ENCODE measurements at regions not wholly inside any gene's neighbourhood (a gene's known extent, or its start where the extent isn't known, plus 50 kb on each side); places are given as distances from the start of the nearest gene placed in this dataset.

- TF ChIP-seq, protein P1, sequence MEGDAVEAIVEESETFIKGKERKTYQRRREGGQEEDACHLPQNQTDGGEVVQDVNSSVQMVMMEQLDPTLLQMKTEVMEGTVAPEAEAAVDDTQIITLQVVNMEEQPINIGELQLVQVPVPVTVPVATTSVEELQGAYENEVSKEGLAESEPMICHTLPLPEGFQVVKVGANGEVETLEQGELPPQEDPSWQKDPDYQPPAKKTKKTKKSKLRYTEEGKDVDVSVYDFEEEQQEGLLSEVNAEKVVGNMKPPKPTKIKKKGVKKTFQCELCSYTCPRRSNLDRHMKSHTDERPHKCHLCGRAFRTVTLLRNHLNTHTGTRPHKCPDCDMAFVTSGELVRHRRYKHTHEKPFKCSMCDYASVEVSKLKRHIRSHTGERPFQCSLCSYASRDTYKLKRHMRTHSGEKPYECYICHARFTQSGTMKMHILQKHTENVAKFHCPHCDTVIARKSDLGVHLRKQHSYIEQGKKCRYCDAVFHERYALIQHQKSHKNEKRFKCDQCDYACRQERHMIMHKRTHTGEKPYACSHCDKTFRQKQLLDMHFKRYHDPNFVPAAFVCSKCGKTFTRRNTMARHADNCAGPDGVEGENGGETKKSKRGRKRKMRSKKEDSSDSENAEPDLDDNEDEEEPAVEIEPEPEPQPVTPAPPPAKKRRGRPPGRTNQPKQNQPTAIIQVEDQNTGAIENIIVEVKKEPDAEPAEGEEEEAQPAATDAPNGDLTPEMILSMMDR (conservative IDR thresholded peaks at IDR 0.05; ENCODE audit: low read depth in 2 of 2): no peak
- no peak for TF ChIP-seq EZH2 (IDR thresholded peaks at IDR 0.05; ENCODE audit: low read depth, unreplicated experiment)
- TF ChIP-seq, protein P2, sequence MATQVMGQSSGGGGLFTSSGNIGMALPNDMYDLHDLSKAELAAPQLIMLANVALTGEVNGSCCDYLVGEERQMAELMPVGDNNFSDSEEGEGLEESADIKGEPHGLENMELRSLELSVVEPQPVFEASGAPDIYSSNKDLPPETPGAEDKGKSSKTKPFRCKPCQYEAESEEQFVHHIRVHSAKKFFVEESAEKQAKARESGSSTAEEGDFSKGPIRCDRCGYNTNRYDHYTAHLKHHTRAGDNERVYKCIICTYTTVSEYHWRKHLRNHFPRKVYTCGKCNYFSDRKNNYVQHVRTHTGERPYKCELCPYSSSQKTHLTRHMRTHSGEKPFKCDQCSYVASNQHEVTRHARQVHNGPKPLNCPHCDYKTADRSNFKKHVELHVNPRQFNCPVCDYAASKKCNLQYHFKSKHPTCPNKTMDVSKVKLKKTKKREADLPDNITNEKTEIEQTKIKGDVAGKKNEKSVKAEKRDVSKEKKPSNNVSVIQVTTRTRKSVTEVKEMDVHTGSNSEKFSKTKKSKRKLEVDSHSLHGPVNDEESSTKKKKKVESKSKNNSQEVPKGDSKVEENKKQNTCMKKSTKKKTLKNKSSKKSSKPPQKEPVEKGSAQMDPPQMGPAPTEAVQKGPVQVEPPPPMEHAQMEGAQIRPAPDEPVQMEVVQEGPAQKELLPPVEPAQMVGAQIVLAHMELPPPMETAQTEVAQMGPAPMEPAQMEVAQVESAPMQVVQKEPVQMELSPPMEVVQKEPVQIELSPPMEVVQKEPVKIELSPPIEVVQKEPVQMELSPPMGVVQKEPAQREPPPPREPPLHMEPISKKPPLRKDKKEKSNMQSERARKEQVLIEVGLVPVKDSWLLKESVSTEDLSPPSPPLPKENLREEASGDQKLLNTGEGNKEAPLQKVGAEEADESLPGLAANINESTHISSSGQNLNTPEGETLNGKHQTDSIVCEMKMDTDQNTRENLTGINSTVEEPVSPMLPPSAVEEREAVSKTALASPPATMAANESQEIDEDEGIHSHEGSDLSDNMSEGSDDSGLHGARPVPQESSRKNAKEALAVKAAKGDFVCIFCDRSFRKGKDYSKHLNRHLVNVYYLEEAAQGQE (IDR thresholded peaks at IDR 0.05; ENCODE audit: unreplicated experiment): no peak
- no peak for TF ChIP-seq EZH2phosphoT487 (IDR thresholded peaks at IDR 0.05; ENCODE audit: unreplicated experiment)
- no peak for TF ChIP-seq POLR2AphosphoS5 (IDR thresholded peaks at IDR 0.05; ENCODE audit: low read depth)
- TF ChIP-seq JUNB (IDR thresholded peaks at IDR 0.05; ENCODE audit: unreplicated experiment): no peak
- TF ChIP-seq CREB1 (CRISPR knock-in tag; IDR thresholded peaks at IDR 0.05; ENCODE audit: low read depth): no peak
Measured at GRCh38 chr2:158912112-158912511, 56.3 kb upstream of the TANC1 start.
